ENCODE measurements at regions not wholly inside any gene's neighbourhood (a gene's known extent, or its start where the extent isn't known, plus 50 kb on each side); places are given as distances from the start of the nearest gene placed in this dataset.
A peak's percentile ranks its signal among the peaks of the same experiment; 100 is the strongest.
"Not testable (repeated sequence)": the region's sequence is repeated elsewhere in the genome, so short reads cannot be mapped to it uniquely, and the experiment has no call there.

DNA sequence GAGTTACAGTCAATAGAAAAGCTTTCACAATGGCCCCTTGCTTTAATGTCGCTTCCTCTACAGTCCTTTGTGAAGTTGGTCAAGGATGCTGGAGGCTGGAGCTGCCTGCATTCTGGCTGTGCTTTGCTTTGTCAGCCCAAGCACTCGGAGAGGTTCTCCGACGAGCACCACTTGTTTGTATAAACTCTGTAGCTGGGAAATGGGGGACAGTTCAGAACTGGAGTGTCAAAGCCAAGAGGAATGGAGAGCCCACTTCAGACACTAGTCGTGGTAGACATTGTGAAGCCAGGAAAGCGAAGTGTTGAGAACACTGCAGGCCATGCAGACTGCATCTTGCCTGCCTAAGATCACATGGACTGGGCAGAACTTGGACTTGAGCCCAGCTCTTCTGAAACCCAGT lies 330.3 kb downstream of the GADD45G start:
- no peak for DNase-seq (ENCODE audit: low read depth)

DNA sequence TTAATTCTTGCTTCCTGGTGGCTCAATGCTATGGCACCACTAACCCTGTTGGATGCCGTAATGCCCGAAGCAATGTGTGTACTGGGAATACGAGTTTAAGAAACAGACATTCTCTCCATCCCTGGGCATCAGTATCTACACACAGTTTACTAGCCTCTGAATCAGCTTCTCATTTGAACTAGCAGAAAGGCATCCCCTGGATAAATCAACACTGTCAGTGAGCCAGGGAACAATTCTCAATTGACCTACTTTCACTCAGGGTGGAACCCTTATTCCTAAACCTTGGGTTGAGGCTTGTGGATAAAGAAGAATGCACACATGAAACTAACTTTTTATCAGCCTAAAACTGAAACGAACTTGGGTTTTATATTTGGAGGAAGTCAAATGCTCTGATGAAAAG lies 331.0 kb downstream of the GADD45G start:
- DNase-seq (ENCODE audit: low read depth) = no peak

DNA sequence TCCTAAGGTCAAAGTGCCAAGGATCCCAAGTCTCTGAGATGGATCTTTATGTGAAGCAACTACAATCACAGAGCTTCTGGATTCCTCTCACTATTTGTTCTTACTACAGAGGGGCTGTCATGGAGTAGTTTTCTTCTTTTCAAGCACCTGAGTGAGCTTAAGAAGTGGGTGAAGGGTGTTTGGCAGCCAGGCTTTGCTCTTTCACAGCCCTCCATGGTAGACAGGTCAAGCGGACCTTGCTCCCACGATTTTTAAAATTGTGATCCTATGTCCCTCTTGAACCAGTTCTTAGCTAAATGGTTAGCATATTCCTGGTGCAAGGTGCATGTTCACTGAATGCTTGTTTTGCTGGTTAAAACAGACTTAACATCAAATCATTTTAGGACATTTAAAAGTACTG lies 332.2 kb downstream of the GADD45G start:
- DNase-seq (ENCODE audit: low read depth) = no peak

DNA sequence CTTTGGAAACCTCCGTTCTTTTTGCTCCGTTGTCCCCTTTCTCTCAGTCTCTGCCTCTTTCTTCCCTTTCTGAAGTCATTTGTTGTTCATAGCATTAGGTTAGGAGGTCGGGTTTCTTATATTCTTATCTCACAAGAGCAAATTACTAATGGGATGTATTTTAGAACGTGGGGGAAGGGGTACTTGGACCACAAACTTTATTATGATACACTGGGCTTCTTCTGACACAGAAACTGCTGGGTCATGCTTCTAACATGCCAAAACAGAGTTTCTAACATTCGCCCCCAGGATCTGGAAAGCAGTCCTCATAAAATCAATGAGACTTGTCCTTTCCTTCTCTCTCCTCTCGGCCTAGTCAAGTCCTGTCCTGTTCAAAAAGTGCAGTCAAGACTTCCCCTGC lies 334.4 kb downstream of the GADD45G start:
- DNase-seq (ENCODE audit: low read depth) = no peak

DNA sequence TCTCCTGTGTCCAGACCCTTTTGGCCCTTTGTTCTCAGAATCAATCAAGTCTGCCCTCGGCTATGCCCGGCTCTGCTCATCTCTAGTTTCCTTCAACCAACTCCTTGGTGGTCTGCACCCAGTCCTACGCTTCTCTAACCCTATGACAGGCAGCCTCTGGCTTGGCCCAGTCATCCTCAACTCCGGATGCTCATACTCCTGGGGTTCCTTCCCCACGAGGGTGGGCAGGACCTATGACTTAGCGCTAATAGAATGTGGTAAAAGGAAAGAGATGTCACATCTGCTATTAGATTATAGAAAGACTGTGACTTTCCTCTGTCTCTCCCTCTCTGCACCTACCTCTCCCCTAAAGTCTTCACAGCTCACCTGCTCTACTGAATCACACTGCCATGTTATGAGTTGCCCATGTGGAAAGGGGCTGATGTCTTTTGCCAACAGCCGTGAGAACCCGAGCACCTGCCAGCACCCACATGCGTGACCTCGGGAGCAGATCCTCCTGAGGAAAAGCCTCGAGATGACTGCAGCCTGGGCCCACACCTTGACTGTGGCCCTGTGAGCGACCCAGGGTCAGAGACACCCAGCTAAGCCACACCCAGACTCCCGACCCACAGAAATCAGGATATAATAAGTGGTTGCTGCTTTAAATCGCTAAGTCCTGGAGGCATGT lies 334.9 kb downstream of the GADD45G start:
- no peak for DNase-seq (ENCODE audit: low read depth)

DNA sequence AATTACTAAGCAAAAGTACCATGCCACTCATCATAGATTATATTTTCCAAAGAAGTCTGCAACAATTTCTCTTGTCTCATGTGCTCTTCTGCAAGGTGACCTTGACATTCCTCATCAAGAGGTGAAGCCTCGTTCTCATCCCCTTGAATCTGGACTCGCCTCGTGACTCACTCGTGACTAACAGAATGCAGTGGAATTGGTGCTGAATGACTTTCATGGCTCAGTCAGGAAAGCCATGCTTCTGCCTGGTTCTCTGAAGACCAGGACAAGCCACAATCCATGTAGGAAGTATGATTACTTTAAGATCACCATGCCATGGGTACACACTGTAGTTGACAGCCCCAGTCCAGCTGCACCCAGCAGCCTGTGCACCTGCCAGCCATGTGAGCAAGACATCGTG lies 335.8 kb downstream of the GADD45G start:
- peak; percentile 52 for DNase-seq (ENCODE audit: low read depth)

DNA sequence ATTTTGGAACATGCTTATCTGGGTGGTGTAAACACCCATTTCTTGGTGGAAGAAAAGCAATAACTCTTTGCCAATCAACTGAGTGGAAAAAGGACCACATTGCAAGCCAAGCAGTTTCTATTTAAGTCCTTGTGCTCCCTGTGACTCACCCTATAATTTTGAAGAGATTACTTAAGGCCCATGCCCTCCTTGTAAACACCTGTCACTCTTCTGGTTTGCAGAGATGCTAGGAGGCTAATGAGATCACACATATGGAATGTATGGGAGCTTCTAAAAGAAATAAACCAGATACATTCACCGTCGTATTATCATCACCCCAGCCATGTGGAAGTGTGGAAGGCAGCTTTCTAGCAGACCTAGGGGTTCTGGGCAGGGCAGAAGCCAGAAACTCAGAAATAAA lies 337.1 kb downstream of the GADD45G start:
- peak; percentile 83 for DNase-seq (ENCODE audit: low read depth)

DNA sequence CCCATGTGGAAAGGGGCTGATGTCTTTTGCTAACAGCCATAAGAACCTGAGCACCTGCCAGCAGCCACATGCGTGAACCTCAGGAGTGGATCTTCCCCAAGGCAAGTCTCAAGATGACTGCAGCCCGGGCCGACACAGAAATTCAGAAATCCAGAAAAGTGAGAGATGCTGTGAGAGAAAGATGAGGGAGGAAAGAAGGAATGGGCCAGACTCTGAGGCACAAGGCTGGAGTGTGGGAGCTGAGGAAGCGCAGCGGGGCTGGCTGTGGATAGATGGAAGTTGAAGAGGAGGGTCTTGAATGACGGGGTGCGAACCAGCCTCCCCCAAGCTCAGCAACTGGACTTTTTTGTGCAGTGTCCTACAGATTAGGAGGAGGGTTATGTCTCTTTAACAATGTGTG lies 337.8 kb downstream of the GADD45G start:
- DNase-seq (ENCODE audit: low read depth) = no peak

DNA sequence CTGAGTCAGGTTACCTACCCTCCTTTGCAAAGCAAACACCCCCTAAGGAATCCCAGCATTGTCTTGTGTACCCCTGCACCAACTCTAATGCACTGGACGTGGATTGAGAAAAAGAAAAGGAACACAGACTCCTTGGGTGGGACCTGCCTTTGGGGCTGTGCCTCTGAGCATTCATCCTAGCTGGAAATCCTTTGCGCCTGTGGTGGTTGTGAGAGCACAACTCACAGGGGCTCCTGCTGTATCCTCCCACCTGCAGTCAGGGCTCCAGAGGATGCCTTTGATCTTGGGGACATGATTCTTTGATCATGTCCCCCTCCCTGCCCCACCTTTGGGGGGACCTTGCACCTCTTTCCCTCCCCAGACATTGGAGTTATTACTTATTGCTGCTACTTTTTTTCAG lies 338.5 kb downstream of the GADD45G start:
- no peak for DNase-seq (ENCODE audit: low read depth)

DNA sequence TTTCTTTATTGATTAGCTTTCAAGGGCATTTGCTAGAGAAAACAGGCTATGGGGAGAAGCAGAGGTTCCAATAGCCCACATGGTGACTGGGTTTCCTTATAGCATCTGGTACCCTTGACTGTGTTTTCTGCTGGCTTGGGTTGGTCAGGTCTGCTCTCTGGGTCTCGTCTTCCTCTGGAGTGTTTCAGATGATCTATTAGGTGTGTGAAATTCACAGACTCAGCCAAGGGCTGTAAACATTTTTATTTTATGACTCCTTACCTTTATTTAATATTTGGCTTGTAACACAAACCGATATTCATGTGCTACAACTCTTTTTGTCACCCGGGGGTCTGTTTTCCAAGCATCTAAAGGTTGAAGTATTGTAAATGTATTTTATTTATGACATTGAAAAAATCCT lies 338.9 kb downstream of the GADD45G start:
- no peak for DNase-seq (ENCODE audit: low read depth)

DNA sequence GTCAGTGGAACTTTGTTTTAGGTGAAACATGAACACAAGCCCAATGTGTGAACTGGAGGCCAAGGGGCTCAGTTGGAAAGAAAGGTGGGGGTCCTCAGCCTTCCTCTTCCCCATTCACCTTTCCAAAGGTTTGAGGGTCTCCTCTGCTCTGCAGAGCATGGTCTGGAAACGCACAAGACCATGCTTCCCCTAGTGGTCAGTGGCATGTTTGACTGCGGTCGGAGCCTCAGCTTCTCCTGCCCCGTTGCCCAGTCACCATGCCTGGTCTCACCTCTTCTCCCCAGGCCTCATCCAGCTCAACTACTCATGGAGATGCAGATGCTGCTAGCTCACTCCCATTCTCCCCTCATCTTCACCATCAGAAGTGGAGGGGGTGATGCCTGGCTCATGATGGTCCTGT lies 340.3 kb downstream of the GADD45G start:
- DNase-seq (ENCODE audit: low read depth) = no peak

DNA sequence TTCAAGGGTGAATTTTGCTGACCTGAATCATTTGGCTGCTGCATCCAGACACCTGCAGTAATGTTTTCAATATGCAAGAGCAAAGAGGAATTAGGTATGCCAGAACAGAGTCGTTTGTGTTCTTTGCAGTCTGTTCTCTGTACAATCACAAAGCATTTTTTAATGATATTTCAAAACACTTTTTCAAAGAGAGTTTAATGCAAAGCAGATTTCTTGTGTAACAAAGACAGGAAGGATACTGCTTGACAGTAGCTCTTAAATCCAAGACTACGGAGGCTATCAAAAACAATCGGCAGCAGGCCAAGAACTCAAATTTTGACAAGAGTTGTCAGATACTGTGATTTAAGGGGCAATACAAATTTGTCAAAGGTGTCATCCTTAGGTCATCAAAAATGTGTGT lies 341.9 kb downstream of the GADD45G start:
- no peak for DNase-seq (ENCODE audit: low read depth)

DNA sequence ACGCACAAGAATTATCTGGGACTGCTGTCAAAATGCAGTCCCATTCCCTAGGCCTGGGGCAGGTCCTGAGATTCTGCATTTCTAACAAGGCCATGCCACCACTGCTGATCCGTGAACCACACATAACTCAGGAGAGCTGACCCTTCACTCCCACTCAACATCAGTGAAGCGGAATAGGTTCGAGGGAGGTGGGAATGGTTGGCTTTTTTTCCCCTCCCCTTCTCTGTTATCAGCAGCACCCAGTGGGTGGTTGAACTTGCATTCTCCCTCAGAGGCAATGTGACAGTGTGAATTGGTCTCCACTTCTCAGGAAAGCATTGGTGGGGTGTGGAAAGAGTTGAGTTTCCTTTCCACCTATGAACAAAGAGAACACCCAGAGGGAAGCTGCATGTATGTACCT lies 344.3 kb downstream of the GADD45G start:
- no peak for DNase-seq (ENCODE audit: low read depth)

DNA sequence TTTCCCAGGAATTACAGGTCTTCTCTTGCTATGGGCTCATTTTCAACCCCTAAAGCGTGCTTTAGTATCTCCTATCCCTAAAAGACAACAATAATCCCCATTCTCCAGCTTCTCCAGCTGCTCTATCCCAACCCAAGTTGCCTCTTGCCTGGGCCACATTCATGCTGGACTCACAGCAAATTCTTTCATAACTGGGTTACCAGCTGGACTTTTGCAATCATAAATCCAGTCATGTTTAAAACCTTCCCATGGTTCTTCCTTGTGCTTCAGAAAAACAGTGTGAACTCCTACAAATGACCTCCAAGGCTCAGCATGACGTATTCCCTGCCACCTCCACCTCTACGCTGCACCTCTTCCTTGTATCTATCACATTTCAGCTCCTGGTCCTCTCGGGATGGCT lies 346.9 kb downstream of the GADD45G start:
- DNase-seq (ENCODE audit: low read depth) = no peak

DNA sequence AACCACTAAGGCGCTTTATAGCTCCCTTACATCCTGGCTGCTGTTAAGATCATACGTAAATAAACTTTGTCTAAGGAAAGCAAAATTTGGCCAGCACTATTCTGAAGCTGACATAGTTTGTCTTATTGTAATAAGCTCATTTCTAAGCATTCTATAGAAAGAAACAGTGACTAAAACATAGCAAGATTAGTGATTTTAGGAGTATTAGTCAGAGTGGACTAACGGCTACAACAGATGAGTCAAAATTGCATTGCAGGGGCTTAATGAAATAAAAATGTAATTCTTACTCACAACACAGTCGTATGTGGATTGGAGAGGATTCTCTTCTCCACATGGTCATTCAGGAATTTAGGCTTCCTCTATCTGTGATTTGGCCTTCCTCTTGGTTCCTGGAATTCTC lies 347.6 kb downstream of the GADD45G start:
- DNase-seq (ENCODE audit: low read depth) = no peak

DNA sequence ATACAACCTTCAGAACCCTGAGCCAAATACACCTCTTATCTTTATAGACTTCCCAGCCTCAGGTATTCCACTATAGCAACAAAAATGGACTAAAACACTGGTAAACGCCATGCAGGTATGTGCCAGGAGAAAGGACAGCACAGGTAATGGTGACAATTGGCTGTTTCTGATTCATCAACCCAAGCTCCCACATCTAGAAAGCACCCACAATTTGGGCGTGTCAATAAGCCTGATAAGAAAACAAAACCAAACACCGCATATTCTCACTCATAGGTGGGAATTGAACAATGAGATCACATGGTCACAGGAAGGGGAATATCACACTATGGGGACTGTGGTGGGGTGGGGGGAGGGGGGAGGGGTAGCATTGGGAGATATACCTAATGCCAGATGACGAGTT lies 348.5 kb downstream of the GADD45G start:
- DNase-seq (ENCODE audit: low read depth) = not testable (repeated sequence)

DNA sequence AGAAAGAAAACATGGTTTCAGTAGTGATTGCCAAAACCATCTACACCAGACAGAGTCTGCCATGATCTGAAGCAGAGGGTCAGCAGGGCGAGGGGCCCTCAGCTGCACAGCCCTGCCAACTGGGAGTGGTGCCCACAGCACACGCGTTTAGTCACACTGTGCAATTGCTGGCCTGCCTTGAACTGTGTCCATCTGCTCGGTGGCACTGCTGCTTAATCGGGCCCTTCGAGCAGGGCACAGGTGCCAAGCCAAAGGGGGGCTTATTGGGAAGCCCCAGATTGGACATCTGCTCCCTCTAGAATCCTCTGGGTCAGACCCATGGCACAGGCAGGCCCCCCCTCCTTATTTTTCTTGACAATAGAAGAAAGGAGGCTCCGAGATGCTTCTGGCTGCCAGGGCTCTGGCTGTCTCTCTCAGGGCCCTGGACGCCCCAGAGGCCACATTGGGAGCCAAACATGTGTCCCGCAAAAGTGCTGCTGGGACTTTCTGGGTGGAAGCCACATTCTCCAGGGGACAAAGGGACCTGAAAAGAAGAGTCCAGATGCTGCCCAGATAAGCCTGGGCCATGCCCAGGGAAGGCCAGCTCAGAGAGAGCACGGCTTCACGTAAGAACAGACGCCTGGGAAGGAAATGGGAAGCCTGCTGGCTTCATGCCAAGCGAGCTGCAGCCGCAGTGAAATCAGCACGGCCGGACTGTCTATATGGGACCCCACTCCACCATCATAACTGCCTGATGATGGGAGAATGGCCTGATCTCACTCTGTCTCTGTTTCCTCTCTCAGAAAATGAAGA lies 349.2 kb downstream of the GADD45G start:
- no peak for DNase-seq (ENCODE audit: low read depth)

DNA sequence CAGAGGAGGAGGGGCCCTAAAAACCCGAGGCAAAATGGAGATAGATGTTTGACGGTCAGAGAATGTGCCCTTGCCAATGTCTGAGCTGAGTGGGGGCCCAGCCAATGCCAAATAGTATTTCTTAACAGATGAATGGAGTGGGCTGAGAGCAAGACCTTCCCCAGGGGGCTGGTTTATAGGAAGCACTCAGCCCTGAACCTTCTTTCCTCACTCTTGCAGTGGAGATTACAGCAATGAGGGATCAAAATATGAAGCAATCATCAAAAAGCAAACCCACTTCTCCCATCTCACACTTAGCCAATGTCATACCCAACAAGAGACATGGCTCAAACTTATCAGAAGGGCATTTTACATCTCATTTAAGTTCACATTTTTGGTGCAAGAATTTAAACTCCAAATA lies 350.3 kb downstream of the GADD45G start:
- DNase-seq (ENCODE audit: low read depth) = no peak

DNA sequence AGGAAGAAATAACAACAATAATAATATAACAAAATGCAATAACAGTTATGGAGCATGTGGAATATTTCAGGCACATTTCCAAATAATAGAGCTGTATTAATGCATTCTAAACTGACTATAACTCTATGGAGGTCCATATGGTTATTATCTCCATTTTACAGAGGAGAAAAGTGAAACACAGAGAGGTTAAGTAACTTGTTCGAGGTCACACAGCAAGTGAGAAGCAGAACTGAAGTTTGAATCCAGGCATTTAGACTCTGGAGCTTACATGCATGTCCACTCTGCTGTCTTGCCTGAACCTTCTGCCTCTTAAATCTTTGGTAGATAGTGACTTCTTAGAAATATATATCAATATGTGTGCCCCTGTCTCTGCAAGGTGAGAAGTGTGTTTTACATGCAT lies 350.8 kb downstream of the GADD45G start:
- DNase-seq (ENCODE audit: low read depth) = no peak

DNA sequence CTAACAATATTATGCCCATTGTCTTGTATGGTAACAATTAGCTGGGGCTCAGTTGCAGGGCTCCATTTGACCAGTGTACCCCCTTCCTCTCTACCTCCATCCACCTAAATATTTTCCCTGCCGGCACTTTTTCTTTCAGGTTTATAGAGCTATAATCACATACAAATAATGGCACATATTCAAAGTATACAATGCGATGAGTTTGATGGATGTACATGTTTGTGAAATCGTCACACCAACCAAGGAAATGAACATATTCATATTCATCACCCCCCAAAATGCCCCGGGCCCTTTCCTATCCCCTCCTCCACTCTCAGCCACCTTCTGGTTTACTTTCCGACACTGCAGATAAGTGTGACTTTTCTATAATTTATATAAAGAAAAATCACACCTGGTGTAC lies 351.5 kb downstream of the GADD45G start:
- no peak for DNase-seq (ENCODE audit: low read depth)

DNA sequence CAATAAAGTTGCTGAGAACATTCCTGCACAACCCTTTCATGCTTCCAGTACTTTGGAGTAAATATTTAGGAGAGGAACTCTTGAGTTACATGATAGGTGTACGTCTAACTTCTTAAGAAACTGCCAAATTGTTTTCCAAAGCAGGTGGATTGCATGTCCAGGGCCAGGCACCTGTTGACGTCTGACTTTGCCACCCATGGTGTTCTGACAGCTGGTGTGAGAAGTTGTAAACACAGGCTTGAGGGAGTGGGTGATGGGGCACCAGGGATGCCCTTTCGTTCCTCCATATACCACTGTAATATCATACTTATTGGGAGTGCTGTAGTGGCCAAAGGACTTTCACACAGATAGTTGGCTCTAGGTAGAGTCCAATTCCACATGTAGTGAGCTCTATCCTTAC lies 352.1 kb downstream of the GADD45G start:
- DNase-seq (ENCODE audit: low read depth) = no peak

DNA sequence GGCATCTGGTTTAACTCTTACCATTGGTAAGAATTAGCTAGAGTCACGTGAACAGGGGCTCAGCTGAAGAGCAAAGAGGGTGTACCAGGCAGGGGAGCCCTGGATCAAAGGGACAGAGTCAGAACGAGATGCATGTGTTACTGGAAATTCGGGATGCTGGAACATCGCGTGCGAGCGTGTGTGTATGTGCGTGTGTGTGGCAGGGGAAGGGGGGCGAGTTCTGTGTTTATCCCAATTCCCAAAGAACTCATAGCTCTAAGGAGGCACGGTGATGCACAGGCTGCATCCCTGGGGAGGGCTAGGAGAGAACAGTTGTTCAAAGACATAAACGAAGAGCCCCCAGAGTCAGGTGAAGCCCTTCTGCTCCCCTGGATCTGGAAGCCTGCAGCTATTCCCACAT lies 353.3 kb downstream of the GADD45G start:
- DNase-seq (ENCODE audit: low read depth) = no peak

DNA sequence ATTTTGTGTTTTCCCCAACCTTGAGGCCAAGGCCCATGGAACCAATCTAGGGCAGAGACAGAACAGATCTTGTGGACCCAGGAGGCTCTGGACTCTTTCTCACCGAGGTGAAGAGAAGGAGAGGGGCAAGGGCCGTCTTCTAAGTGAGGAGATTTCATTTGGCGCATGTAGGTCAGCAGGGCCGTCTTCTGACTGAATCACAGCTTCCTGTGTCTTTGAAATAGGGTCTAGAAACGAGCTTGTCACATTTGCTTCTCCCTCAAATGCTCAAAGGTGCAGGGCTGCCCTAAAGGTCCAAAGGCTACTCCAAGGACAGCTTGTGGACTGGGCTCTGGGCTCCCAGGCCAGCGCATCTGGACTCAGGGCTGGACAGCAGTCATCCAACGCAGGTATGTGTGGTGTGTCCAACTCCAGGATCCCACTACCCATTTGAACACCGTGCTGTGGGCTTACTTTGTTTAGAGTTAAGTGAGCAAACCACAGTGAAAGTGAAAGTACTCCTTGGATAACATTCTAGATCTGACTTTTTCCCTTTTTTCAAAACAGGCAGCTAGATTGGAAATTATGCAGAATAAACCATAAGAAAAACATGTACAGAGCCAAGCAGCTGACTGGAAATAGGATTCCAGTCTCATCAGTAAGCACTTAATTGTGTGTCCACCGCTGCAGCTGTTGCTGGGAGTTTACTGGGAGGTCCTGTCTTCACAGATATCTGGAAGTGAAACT lies 357.0 kb downstream of the GADD45G start:
- no peak for DNase-seq (ENCODE audit: low read depth)

Measured in Daoy (cell line).